D721Med (cell line): ENCODE measurements at regions not wholly inside any gene's neighbourhood (a gene's known extent, or its start where the extent isn't known, plus 50 kb on each side); places are given as distances from the start of the nearest gene placed in this dataset.
"Not testable (repeated sequence)": the region's sequence is repeated elsewhere in the genome, so short reads cannot be mapped to it uniquely, and the experiment has no call there.

Experiments used
- DNase-seq: peaks from one replicate; pipeline ENCODE4 v3.0.0; 2011; ENCODE audit warnings: low spot score; ENCODE audit not compliant: insufficient read length
- FAIRE-seq: peaks from 2 replicates; lab custom pipeline; 2011; peaks lifted over from hg19 to GRCh38; lab: Jason Lieb, UNC
- TF ChIP-seq, protein P1 (sequence below): IDR thresholded peaks from 2 replicates; pipeline ENCODE4 v1.5.1; 2012; ENCODE audit warnings: mild to moderate bottlenecking, control low read depth; ENCODE audit not compliant: insufficient read depth; ENCODE audit errors: missing control alignments

DNA sequence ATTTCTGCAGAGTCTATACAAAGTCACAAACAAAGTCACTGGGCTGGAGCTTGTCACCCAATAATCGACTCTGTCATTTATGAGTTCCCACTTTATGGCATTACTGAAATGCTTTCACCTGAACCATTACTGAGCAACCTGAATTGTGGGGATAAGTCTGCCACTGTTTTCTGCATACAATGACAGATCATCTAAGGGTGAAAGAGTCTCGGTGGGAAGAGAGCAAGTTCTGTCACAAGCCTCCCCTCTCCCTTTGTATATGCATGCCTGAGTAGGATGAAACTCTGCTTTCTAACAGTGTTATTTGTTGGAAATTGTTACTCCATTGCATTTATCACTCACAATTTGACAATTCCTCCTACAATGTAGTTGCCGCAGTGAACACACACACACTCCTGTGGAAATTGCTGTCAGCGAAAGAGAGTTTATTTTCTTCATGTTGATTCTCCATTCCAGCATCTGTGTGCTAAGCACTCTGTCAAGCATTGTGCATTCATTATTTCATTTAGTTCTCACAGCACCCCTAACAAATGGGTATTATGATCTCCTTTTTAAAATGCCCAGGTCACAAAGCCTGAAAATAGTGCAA is 1732.4 kb upstream of the CDH6 start:
- DNase-seq (no peak), FAIRE-seq (no peak)
- TF ChIP-seq, protein P1, sequence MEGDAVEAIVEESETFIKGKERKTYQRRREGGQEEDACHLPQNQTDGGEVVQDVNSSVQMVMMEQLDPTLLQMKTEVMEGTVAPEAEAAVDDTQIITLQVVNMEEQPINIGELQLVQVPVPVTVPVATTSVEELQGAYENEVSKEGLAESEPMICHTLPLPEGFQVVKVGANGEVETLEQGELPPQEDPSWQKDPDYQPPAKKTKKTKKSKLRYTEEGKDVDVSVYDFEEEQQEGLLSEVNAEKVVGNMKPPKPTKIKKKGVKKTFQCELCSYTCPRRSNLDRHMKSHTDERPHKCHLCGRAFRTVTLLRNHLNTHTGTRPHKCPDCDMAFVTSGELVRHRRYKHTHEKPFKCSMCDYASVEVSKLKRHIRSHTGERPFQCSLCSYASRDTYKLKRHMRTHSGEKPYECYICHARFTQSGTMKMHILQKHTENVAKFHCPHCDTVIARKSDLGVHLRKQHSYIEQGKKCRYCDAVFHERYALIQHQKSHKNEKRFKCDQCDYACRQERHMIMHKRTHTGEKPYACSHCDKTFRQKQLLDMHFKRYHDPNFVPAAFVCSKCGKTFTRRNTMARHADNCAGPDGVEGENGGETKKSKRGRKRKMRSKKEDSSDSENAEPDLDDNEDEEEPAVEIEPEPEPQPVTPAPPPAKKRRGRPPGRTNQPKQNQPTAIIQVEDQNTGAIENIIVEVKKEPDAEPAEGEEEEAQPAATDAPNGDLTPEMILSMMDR = no peak

DNA sequence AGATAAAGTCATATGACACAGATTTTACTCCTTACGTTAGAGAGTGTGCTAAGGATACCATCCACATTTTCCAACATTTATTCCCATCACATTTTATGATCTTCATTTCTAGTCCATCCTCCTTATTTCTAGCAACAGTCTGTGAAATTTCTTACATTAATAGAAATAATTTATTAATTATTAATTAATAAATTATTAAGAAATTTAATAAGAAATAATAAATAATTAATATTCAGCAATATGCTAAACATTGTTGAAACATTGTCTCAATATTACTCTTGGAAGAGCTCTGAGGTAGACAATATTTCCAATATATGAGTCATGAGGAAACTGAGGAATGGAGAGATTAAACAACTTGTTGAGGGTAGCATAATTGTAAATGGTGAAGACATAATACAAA is 1742.5 kb upstream of the CDH6 start:
- FAIRE-seq, DNase-seq: not testable (repeated sequence)

DNA sequence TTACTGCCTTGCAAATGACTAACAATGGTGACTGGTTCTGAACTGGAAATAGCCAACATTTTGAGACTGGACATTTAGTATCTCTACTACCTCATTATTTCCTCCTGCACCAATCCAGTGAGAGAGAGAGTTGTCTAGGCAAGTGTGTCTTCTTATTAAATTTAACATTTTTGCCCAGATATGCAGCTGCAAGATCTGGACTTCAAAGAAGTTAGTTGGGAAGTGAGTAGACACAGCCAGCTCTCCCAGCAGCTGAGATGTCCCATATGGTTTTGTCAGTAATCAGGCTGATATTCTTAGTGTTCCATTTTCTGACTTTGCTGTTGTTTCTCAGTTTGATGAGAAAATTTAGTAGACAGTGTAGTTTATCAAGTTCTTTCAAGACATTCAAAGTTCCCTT is 1778.8 kb upstream of the CDH6 start:
- TF ChIP-seq, protein P1 = no peak
- no peak for DNase-seq
- FAIRE-seq = no peak

DNA sequence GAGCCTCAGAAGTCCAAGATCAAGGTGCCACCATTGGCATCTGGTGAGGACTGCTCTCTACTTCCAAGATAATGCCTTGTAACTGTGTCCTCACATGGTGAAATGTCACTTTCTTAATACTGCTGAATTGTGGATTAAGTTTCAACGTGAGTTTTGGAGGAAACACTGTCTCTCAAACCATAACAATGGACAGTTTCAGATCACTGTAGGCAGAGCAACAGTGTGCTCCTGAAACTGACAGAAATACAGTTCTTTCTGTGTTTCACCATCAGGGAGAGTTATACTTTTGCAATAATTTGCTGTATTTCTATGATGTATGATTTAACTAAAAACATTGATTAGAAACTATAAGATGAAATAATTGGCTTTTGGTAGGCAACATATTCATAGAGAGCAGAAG is 1780.5 kb upstream of the CDH6 start:
- FAIRE-seq (no peak), DNase-seq (no peak)
- TF ChIP-seq, protein P1 = no peak

DNA sequence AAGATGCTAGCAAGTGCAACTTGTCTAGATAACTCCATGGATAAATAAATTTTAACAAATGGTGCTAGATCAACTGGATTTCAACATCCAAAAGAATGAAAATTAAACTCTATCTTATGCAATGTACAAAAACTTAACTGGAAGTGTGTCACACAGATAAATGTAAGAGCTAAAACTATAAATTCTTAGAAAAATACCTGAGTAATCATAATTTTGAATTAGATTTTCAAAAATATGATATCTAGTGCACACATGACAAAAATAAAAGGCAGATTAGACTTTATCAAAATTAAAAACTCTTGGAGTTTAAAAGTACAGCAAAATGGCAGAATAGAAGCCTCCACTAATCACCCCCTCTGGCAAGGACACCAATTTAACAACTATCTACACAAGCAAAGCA is 1791.2 kb upstream of the CDH6 start:
- FAIRE-seq (no peak), DNase-seq (no peak)
- TF ChIP-seq, protein P1 = no peak

DNA sequence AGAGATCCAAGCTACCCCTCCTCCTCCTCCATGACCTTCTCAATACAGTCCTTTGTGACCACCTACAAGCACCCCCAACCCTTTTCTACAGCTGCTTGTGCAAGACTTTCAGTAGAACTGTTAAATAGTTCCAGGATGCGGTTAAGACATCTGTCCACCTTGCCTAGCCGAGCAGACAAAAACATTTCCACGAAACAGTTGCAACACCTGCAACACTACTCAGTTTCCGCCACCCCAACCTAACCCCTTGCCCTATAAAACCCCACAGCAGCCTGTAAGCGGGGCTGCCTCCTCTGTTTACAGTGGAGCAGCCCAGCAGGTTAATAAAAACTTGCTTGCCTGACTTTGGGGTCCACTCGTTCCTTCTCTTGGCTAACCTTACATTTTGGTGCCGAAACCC is 1803.5 kb upstream of the CDH6 start:
- DNase-seq (no peak), FAIRE-seq (no peak)

DNA sequence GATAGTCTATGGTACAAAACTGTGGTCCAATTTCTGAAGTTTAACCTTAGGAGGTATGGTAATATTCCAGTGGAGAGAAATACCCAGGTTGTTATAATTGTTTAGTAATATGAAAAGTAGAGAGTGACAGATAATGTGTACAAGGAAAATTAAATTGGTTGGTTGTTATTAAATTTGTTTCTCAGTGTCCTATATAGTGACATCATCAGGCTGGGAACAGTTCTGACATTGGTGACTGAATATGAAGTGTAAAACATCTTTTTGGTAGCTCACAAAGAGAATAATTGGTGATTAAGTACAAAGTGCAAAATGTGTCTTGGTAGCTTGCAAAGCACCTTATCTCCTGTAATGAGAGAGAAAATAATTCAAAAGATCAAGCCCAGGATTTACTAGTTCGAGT is 1806.1 kb upstream of the CDH6 start:
- FAIRE-seq = no peak
- DNase-seq = no peak
- TF ChIP-seq, protein P1 = no peak

More for the DNA sequence above, 1803.5 kb upstream of the CDH6 start:
- TF ChIP-seq, protein P1 = no peak

DNA sequence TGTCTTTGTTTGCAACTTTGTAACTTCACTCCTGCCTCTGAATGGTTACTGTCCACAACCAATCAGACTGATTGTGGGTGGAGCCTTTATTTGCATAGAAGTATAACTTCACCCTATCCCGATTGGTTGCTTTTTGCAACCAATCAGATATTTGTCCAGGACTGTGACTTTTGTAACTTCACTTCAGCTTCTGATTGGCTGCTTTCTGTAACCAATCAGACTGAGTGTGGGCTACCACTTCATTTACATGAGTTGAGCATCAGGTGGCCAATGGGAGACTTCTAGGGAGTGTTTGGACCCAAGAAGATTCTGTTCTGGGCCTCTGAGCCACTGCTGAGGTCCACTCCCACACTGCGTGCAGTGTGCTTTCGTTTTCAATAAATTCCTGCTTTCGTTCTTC is 1810.7 kb upstream of the CDH6 start:
- TF ChIP-seq, protein P1 = no peak
- FAIRE-seq (no peak), DNase-seq (no peak)
